ENCODE measurements at regions not wholly inside any gene's neighbourhood (a gene's known extent, or its start where the extent isn't known, plus 50 kb on each side); places are given as distances from the start of the nearest gene placed in this dataset.
A peak's percentile ranks its signal among the peaks of the same experiment; 100 is the strongest.

GRCh38 chr22:34743110-34743751 lies 322.7 kb upstream of the ISX start:
- DNase-seq (ENCODE audit: low read depth): no peak

- DNase-seq (ENCODE audit: low read depth): no peak
Observed at GRCh38 chr22:34760276-34761008, 305.5 kb upstream of the ISX start.

- no peak for DNase-seq (ENCODE audit: low read depth)
Observed at GRCh38 chr22:34761111-34761510, 304.8 kb upstream of the ISX start.

GRCh38 chr22:34763496-34763895 lies 302.5 kb upstream of the ISX start:
- no peak for DNase-seq (ENCODE audit: low read depth)

- no peak for DNase-seq (ENCODE audit: low read depth)
Observed at GRCh38 chr22:34765115-34765514, 300.8 kb upstream of the ISX start.

GRCh38 chr22:34769361-34769760 lies 296.6 kb upstream of the ISX start:
- DNase-seq (ENCODE audit: low read depth): no peak

GRCh38 chr22:34776817-34777216 lies 289.1 kb upstream of the ISX start:
- no peak for DNase-seq (ENCODE audit: low read depth)

GRCh38 chr22:34781681-34782080 lies 284.3 kb upstream of the ISX start:
- no peak for DNase-seq (ENCODE audit: low read depth)

GRCh38 chr22:34783436-34783835 lies 282.5 kb upstream of the ISX start:
- DNase-seq (ENCODE audit: low read depth): no peak

GRCh38 chr22:34784056-34784455 lies 281.9 kb upstream of the ISX start:
- DNase-seq (ENCODE audit: low read depth): peak; percentile 14

- DNase-seq (ENCODE audit: low read depth): no peak
Observed at GRCh38 chr22:34797826-34798225, 268.1 kb upstream of the ISX start.

GRCh38 chr22:34798605-34799004 lies 267.4 kb upstream of the ISX start:
- no peak for DNase-seq (ENCODE audit: low read depth)

- DNase-seq (ENCODE audit: low read depth): no peak
Observed at GRCh38 chr22:34800260-34800980, 265.5 kb upstream of the ISX start.

GRCh38 chr22:34801221-34801620 lies 264.7 kb upstream of the ISX start:
- DNase-seq (ENCODE audit: low read depth): no peak

GRCh38 chr22:34804091-34804490 lies 261.9 kb upstream of the ISX start:
- no peak for DNase-seq (ENCODE audit: low read depth)

- no peak for DNase-seq (ENCODE audit: low read depth)
Observed at GRCh38 chr22:34804604-34805003, 261.4 kb upstream of the ISX start.

- DNase-seq (ENCODE audit: low read depth): no peak
Observed at GRCh38 chr22:34805771-34806170, 260.2 kb upstream of the ISX start.

GRCh38 chr22:34808618-34809017 lies 257.3 kb upstream of the ISX start:
- DNase-seq (ENCODE audit: low read depth): no peak

- DNase-seq (ENCODE audit: low read depth): no peak
Observed at GRCh38 chr22:34812631-34813030, 253.3 kb upstream of the ISX start.

- no peak for DNase-seq (ENCODE audit: low read depth)
Observed at GRCh38 chr22:34814260-34815025, 251.5 kb upstream of the ISX start.

GRCh38 chr22:34829485-34829884 lies 236.5 kb upstream of the ISX start:
- DNase-seq (ENCODE audit: low read depth): no peak

- DNase-seq (ENCODE audit: low read depth): no peak
Observed at GRCh38 chr22:34834059-34834458, 231.9 kb upstream of the ISX start.
